ENCODE measurements at regions not wholly inside any gene's neighbourhood (a gene's known extent, or its start where the extent isn't known, plus 50 kb on each side); places are given as distances from the start of the nearest gene placed in this dataset.

- TF ChIP-seq CTCF (optimal IDR thresholded peaks at IDR 0.05 in 1 of 3, IDR thresholded peaks at IDR 0.05 in 1 of 3, conservative IDR thresholded peaks at IDR 0.05 in 1 of 3; ENCODE audit: extremely low read depth in 1 of 3, insufficient read depth in 2 of 3, low read length in 3 of 3) (no peak), EZH2 (IDR thresholded peaks at IDR 0.05; ENCODE audit: low read length) (no peak)
These were observed 61.6 kb downstream of the GSX1 start for GRCh38 chr13:27853861-27854260.

Data from keratinocyte (primary cell).